B cell (primary cell): ENCODE measurements at regions not wholly inside any gene's neighbourhood (a gene's known extent, or its start where the extent isn't known, plus 50 kb on each side); places are given as distances from the start of the nearest gene placed in this dataset.

ENCODE experiments used
- ATAC-seq: fragments of 200-7000 bp; cut with Tn5 transposase; one replicate; pipeline ENCODE4 v1.10.0; 2021; ENCODE audit warnings: low read depth, mild to moderate bottlenecking, moderate number of reproducible peaks, moderate library complexity
- CTCF ChIA-PET: fragments of 350-600 bp; sonication (Branson Sonifier 250); formaldehyde crosslinking; loops from one replicate; lab custom pipeline; 2021; ENCODE audit warnings: antibody characterized with exemption, inconsistent platforms; lab: Charles Lee
- POLR2A ChIA-PET: fragments of 350-600 bp; sonication (Branson Sonifier 250); formaldehyde crosslinking; loops from one replicate; lab custom pipeline; 2021; ENCODE audit warnings: antibody characterized with exemption; lab: Charles Lee
- DNase-seq: peaks from one replicate; pipeline ENCODE4 v3.0.0; 2013
- H2AFZ ChIP-seq: 2 replicates; pipeline ENCODE4 v1.6.1; 2012; ENCODE audit warnings: mild to moderate bottlenecking, low read depth, low read length; ENCODE audit not compliant: insufficient read depth, poor library complexity, severe bottlenecking
- H3K27ac ChIP-seq, 2 donors: 1 replicate in 1 of 2; 2 replicates in 1 of 2; pipeline ENCODE4 v1.5.1; 2012 to 2013; ENCODE audit warnings: low read length in 2 of 2, mild to moderate bottlenecking in 2 of 2, moderate library complexity in 1 of 2
- H3K27me3 ChIP-seq, 4 experiments: fragments of 200-600 bp in 1 of 4; sonication (generic) in 1 of 4; replicated peaks in 1 of 4; 1 replicate in 2 of 4; 2 replicates in 2 of 4; pipeline versions ENCODE4 v1.6.1 to v1.7.0; 2013 to 2016; ENCODE audit warnings: low read length in 3 of 4, mild to moderate bottlenecking in 2 of 4, mixed read lengths in 1 of 4, moderate library complexity in 1 of 4; ENCODE audit not compliant: insufficient read depth in 4 of 4, control insufficient read depth in 3 of 4; ENCODE audit errors: control extremely low read depth in 1 of 4
- H3K36me3 ChIP-seq, 2 experiments: replicated peaks in 1 of 2; 1 replicate in 1 of 2; 2 replicates in 1 of 2; pipeline versions ENCODE4 v1.6.1 to v1.7.1; 2013; ENCODE audit warnings: low read length in 1 of 2; ENCODE audit not compliant: insufficient read depth in 2 of 2, control insufficient read depth in 1 of 2; ENCODE audit errors: control extremely low read depth in 1 of 2, extremely low read depth in 1 of 2
- H3K4me1 ChIP-seq, 2 donors: fragments of 200-600 bp in 1 of 2; sonication (generic) in 1 of 2; 1 replicate in 1 of 2; 2 replicates in 1 of 2; pipeline versions ENCODE4 v1.5.1 to v1.6.1; 2013 to 2017; ENCODE audit warnings: low read length in 2 of 2; ENCODE audit not compliant: control insufficient read depth in 2 of 2, insufficient read depth in 2 of 2
- H3K4me2 ChIP-seq: replicated peaks from 2 replicates; pipeline ENCODE3; 2012; ENCODE audit warnings: mild to moderate bottlenecking, low read depth, low read length; ENCODE audit not compliant: poor library complexity, severe bottlenecking
- H3K4me3 ChIP-seq, 5 experiments: fragments of 200-600 bp in 1 of 5; sonication (generic) in 1 of 5; 1 replicate in 3 of 5; 2 replicates in 2 of 5; pipeline versions ENCODE4 v1.5.1 to v1.7.0; 2011 to 2016; ENCODE audit warnings: low read length in 4 of 5, mild to moderate bottlenecking in 4 of 5, low read depth in 2 of 5, control low read depth in 1 of 5, moderate library complexity in 1 of 5; ENCODE audit not compliant: insufficient read depth in 1 of 5; ENCODE audit errors: control extremely low read depth in 1 of 5, extremely low read depth in 1 of 5
- H3K79me2 ChIP-seq: fragments of 200-600 bp; sonication (generic); one replicate; pipeline ENCODE4 v1.6.0; 2016; ENCODE audit warnings: low read length; ENCODE audit not compliant: control insufficient read depth, insufficient read depth
- H3K9ac ChIP-seq: fragments of 200-600 bp; sonication (generic); 2 replicates; pipeline ENCODE4 v1.6.1; 2017; ENCODE audit warnings: mild to moderate bottlenecking, low read length, moderate library complexity
- H3K9me3 ChIP-seq, 3 donors: one replicate each; pipeline versions ENCODE4 v1.6.1 to v1.7.1; 2013; ENCODE audit warnings: low read length in 2 of 3; ENCODE audit not compliant: control insufficient read depth in 2 of 3, insufficient read depth in 1 of 3; ENCODE audit errors: control extremely low read depth in 1 of 3
- H4K20me1 ChIP-seq: 2 replicates; pipeline ENCODE4 v1.6.0; 2012; ENCODE audit warnings: mild to moderate bottlenecking, low read length; ENCODE audit not compliant: insufficient read depth, control insufficient read depth, poor library complexity, severe bottlenecking
- H3K27ac Mint-ChIP-seq: one replicate; pipeline ENCODE4 v1.8.0; 2021; ENCODE audit warnings: mixed read lengths
- H3K27me3 Mint-ChIP-seq: one replicate; pipeline ENCODE4 v1.8.0; 2021; ENCODE audit warnings: mixed read lengths
- H3K4me1 Mint-ChIP-seq: one replicate; pipeline ENCODE4 v1.8.0; 2021; ENCODE audit warnings: mixed read lengths
- H3K4me3 Mint-ChIP-seq: one replicate; pipeline ENCODE4 v1.8.0; 2021; ENCODE audit warnings: mixed read lengths
- H3K9me3 Mint-ChIP-seq: one replicate; pipeline ENCODE4 v1.8.0; 2022; ENCODE audit warnings: mixed read lengths; ENCODE audit not compliant: insufficient read depth
- EZH2 ChIP-seq: IDR thresholded peaks from 2 replicates; pipeline ENCODE4 v1.6.1; 2012; ENCODE audit warnings: borderline replicate concordance, low read depth, mild to moderate bottlenecking, moderate library complexity, low read length; ENCODE audit not compliant: insufficient read depth, poor library complexity, severe bottlenecking
- WGBS: methylation state at CpG from one replicate; pipeline ENCODE4 v1.1.5; 2013; ENCODE audit warnings: missing lambda C conversion rate; ENCODE audit not compliant: insufficient coverage; 5-methylcytosine and 5-hydroxymethylcytosine counted together
- intact Hi-C: fragments of 100-400 bp; cut with micrococcal nuclease; formaldehyde crosslinking; loops from one replicate; pipeline ENCODE4 v1.10.0; 2022
- TF ChIP-seq, protein P1 (sequence below): fragments of 200-600 bp; IDR thresholded peaks from one replicate; pipeline ENCODE4 v1.8.0; 2022; ENCODE audit warnings: antibody characterized with exemption, mild to moderate bottlenecking

DNA sequence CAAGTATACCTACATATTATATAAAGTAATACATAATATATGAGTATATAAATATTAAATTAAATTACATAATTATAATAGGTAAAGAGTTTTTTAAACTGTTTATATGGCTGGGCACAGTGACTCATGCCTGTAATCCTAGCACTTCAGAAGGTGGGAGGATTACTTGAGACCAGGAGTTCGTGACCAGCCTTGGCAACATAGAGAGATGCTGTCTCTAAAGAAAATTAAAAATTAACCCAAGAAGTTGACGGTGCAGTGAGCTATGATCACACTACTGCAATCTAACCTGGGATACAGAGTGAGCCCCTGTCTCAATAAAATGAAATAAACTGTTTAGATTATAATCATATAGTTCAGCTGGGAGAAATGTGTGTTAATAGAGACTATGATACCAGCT, 363.0 kb downstream of the DDX10 start:
- H3K27ac Mint-ChIP-seq = no peak overlapping the region

GRCh38 chr11:109029927-109030326, 365.1 kb downstream of the DDX10 start:
- Histone ChIP-seq H3K79me2 (no peaks in the 10 kb centered on the region), H3K9me3 (peaks cover 0 to 4% (median 0%) of the 10 kb centered on the region in 3 donors), H3K4me1 (no peaks in the 10 kb centered on the region), H3K36me3 (no peaks in the 10 kb centered on the region), H3K4me3 (no peak overlapping the region), H3K27ac (no peak overlapping the region), H3K4me2 (no peak overlapping the region), H3K27me3 (peaks cover 0 to 3% (median 0%) of the 10 kb centered on the region in 4 experiments), H4K20me1 (no peaks in the 10 kb centered on the region), H3K9ac (no peak overlapping the region), H2AFZ (no peak overlapping the region)
- H3K27me3 Mint-ChIP-seq = peaks cover 11% of the 10 kb centered on the region
- no peak for DNase-seq
- no peak for ATAC-seq
- TF ChIP-seq EZH2 = no peak
- TF ChIP-seq, protein P1, sequence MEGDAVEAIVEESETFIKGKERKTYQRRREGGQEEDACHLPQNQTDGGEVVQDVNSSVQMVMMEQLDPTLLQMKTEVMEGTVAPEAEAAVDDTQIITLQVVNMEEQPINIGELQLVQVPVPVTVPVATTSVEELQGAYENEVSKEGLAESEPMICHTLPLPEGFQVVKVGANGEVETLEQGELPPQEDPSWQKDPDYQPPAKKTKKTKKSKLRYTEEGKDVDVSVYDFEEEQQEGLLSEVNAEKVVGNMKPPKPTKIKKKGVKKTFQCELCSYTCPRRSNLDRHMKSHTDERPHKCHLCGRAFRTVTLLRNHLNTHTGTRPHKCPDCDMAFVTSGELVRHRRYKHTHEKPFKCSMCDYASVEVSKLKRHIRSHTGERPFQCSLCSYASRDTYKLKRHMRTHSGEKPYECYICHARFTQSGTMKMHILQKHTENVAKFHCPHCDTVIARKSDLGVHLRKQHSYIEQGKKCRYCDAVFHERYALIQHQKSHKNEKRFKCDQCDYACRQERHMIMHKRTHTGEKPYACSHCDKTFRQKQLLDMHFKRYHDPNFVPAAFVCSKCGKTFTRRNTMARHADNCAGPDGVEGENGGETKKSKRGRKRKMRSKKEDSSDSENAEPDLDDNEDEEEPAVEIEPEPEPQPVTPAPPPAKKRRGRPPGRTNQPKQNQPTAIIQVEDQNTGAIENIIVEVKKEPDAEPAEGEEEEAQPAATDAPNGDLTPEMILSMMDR = no peak
- POLR2A ChIA-PET = no interaction called here
- intact Hi-C loops = no loop called here
- no peak overlapping the region for H3K27ac Mint-ChIP-seq
- no peaks in the 10 kb centered on the region for H3K4me1 Mint-ChIP-seq
- CTCF ChIA-PET = no interaction called here
- H3K4me3 Mint-ChIP-seq = no peak overlapping the region
- WGBS = 62% methylated on average over 4 of the region's 5 CpGs
- H3K9me3 Mint-ChIP-seq = no peaks in the 10 kb centered on the region

More for the DNA sequence above, 363.0 kb downstream of the DDX10 start:
- Histone ChIP-seq H3K79me2 (no peaks in the 10 kb centered on the region), H4K20me1 (no peaks in the 10 kb centered on the region), H3K4me1 (no peaks in the 10 kb centered on the region), H3K27me3 (no peaks in the 10 kb centered on the region), H3K4me2 (no peak overlapping the region), H3K9ac (no peak overlapping the region), H3K36me3 (no peaks in the 10 kb centered on the region), H3K4me3 (no peak overlapping the region), H2AFZ (no peak overlapping the region), H3K9me3 (peaks cover 0 to 4% (median 0%) of the 10 kb centered on the region in 3 donors), H3K27ac (no peak overlapping the region)
- ATAC-seq (no peak), DNase-seq (no peak)
- H3K4me3 Mint-ChIP-seq = no peak overlapping the region
- no peaks in the 10 kb centered on the region for H3K4me1 Mint-ChIP-seq
- WGBS = no CpG with 5 or more reads among the region's 2 CpGs
- ChIA-PET POLR2A (no interaction called here), CTCF (no interaction called here)
- peaks cover 6% of the 10 kb centered on the region for H3K9me3 Mint-ChIP-seq
- TF ChIP-seq EZH2 = no peak
- TF ChIP-seq, protein P1 = no peak
- H3K27me3 Mint-ChIP-seq = peaks cover 8% of the 10 kb centered on the region
- intact Hi-C loops = no loop called here
